ENCODE measurements at regions not wholly inside any gene's neighbourhood (a gene's known extent, or its start where the extent isn't known, plus 50 kb on each side); places are given as distances from the start of the nearest gene placed in this dataset.

DNA sequence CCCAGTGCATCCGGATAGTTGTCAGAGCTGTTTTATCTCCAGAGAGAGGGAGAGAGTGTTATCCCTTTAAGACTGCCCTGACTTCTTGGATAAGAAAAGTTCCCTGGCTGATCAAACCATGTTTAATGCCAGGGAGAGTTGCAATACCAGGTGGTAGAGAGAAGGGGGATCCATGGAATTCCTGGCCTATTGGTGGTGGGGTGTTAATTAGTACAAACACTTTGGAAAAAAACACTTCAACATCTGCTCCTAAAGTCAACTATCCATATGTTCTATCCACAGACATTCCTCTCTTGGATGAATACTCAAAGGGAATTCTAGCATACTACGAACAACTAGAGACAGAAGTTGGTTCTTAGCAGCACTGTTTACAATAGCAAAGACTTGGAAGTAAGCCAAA is 307.2 kb downstream of the TCERG1L start:
- H3K9me3 ChIP-seq (ENCODE audit: control insufficient read depth, insufficient read depth, low read length) = peaks cover 33% of the 10 kb centered on the region
- in situ Hi-C loops (cut with MboI; ENCODE audit: low sequenced_read_pairs) = no loop called here

More for the DNA sequence above, 307.2 kb downstream of the TCERG1L start:
- BruUV-seq (replicated peaks) = no TSS peak
- ChIA-PET POLR2A (ENCODE audit: unreplicated experiment) (no interaction called here), CTCF (no interaction called here)
- H3K27me3 ChIP-seq (ENCODE audit: control insufficient read depth, insufficient read depth, low read length) = no peaks in the 10 kb centered on the region
- no peak overlapping the region for H3K4me3 ChIP-seq (ENCODE audit: insufficient read depth, low read depth, low read length)
- H3K14ac ChIP-seq (replicated peaks; ENCODE audit: low read depth, low read length) = no peak overlapping the region
- no peaks in the 10 kb centered on the region for H3K9me1 ChIP-seq (ENCODE audit: insufficient read depth, low read length)
- no peaks in the 10 kb centered on the region for H4K20me1 ChIP-seq (ENCODE audit: insufficient read depth, low read length)
- H4K5ac ChIP-seq (ENCODE audit: low read depth, low read length) = no peak overlapping the region
- ATAC-seq (ENCODE audit: low read depth) (no peak), DNase-seq (no peak)
- no peak overlapping the region for H3K27ac ChIP-seq (ENCODE audit: insufficient read depth, low read length)
- no peak overlapping the region for H2BK15ac ChIP-seq (ENCODE audit: low read depth, low read length)
- no peak overlapping the region for H2BK20ac ChIP-seq (ENCODE audit: low read depth, low read length)
- H3K4ac ChIP-seq (ENCODE audit: low read depth, low read length) = no peak overlapping the region
- H3K4me1 ChIP-seq (ENCODE audit: control insufficient read depth, insufficient read depth, low read length) = no peaks in the 10 kb centered on the region
- no peak overlapping the region for H3K23ac ChIP-seq (ENCODE audit: low read depth, low read length)
- dilution Hi-C loops (cut with HindIII; ENCODE audit: low sequenced_read_pairs, unreplicated experiment) (no loop called here), intact Hi-C loops (cut with micrococcal nuclease) (no loop called here)
- H2AK9ac ChIP-seq (replicated peaks; ENCODE audit: low read depth, low read length, poor library complexity) = no peak overlapping the region
- TF ChIP-seq CEBPB (IDR thresholded peaks at IDR 0.05; ENCODE audit: low read depth, low read length) (no peak), POLR2A (IDR thresholded peaks at IDR 0.05; ENCODE audit: low read depth, low read length) (no peak), SMC3 (IDR thresholded peaks at IDR 0.05; ENCODE audit: low read depth, low read length) (no peak), RCOR1 (IDR thresholded peaks at IDR 0.05; ENCODE audit: insufficient replicate concordance, low read length) (no peak), MAZ (IDR thresholded peaks at IDR 0.05; ENCODE audit: borderline replicate concordance, low read depth, low read length) (no peak), NFE2L2 (IDR thresholded peaks at IDR 0.05; ENCODE audit: low read depth, low read length) (no peak)
- H4K8ac ChIP-seq (ENCODE audit: low read depth in 2 of 2, low read length in 2 of 2) = no peak overlapping the region
- no peaks in the 10 kb centered on the region for H3K79me1 ChIP-seq (ENCODE audit: low read depth in 1 of 2, low read length in 2 of 2)
- H2AK5ac ChIP-seq (ENCODE audit: low read depth, low read length) = no peak overlapping the region
- H3K56ac ChIP-seq (ENCODE audit: extremely low read depth, insufficient read depth, low read length) = no peak overlapping the region
- H2BK5ac ChIP-seq (ENCODE audit: low read depth, low read length, poor library complexity, severe bottlenecking) = no peak overlapping the region
- H4K91ac ChIP-seq (ENCODE audit: insufficient read depth, low read depth, low read length) = no peak overlapping the region
- H3K18ac ChIP-seq (ENCODE audit: low read depth, low read length) = no peak overlapping the region
- WGBS, 2 experiments (ENCODE audit: extremely low coverage in 2 of 2, insufficient read length in 1 of 2) = 50% methylated on average over 1 of the region's 2 CpGs; no CpG with 5 or more reads in 1 of the 2 experiments
- H3K36me3 ChIP-seq (ENCODE audit: control insufficient read depth, insufficient read depth, low read length) = no peaks in the 10 kb centered on the region
- no peak overlapping the region for H2BK120ac ChIP-seq (ENCODE audit: low read depth, low read length)
- no peak overlapping the region for H3K9ac ChIP-seq (ENCODE audit: low read depth, low read length)
- H2AFZ ChIP-seq (replicated peaks; ENCODE audit: low read length, poor library complexity) = no peak overlapping the region
- no peak overlapping the region for H3K4me2 ChIP-seq (ENCODE audit: low read depth, low read length)
